B cell (primary cell): ENCODE measurements at regions not wholly inside any gene's neighbourhood (a gene's known extent, or its start where the extent isn't known, plus 50 kb on each side); places are given as distances from the start of the nearest gene placed in this dataset.

ENCODE experiments used
- ATAC-seq: fragments of 200-7000 bp; cut with Tn5 transposase; one replicate; pipeline ENCODE4 v1.10.0; 2021; ENCODE audit warnings: low read depth, mild to moderate bottlenecking, moderate number of reproducible peaks, moderate library complexity
- CTCF ChIA-PET: fragments of 350-600 bp; sonication (Branson Sonifier 250); formaldehyde crosslinking; loops from one replicate; lab custom pipeline; 2021; ENCODE audit warnings: antibody characterized with exemption, inconsistent platforms; lab: Charles Lee
- POLR2A ChIA-PET: fragments of 350-600 bp; sonication (Branson Sonifier 250); formaldehyde crosslinking; loops from one replicate; lab custom pipeline; 2021; ENCODE audit warnings: antibody characterized with exemption; lab: Charles Lee
- DNase-seq: peaks from one replicate; pipeline ENCODE4 v3.0.0; 2013
- H2AFZ ChIP-seq: 2 replicates; pipeline ENCODE4 v1.6.1; 2012; ENCODE audit warnings: mild to moderate bottlenecking, low read depth, low read length; ENCODE audit not compliant: insufficient read depth, poor library complexity, severe bottlenecking
- H3K27ac ChIP-seq, 2 donors: 1 replicate in 1 of 2; 2 replicates in 1 of 2; pipeline ENCODE4 v1.5.1; 2012 to 2013; ENCODE audit warnings: low read length in 2 of 2, mild to moderate bottlenecking in 2 of 2, moderate library complexity in 1 of 2
- H3K27me3 ChIP-seq, 4 experiments: fragments of 200-600 bp in 1 of 4; sonication (generic) in 1 of 4; replicated peaks in 1 of 4; 1 replicate in 2 of 4; 2 replicates in 2 of 4; pipeline versions ENCODE4 v1.6.1 to v1.7.0; 2013 to 2016; ENCODE audit warnings: low read length in 3 of 4, mild to moderate bottlenecking in 2 of 4, mixed read lengths in 1 of 4, moderate library complexity in 1 of 4; ENCODE audit not compliant: insufficient read depth in 4 of 4, control insufficient read depth in 3 of 4; ENCODE audit errors: control extremely low read depth in 1 of 4
- H3K36me3 ChIP-seq, 2 experiments: replicated peaks in 1 of 2; 1 replicate in 1 of 2; 2 replicates in 1 of 2; pipeline versions ENCODE4 v1.6.1 to v1.7.1; 2013; ENCODE audit warnings: low read length in 1 of 2; ENCODE audit not compliant: insufficient read depth in 2 of 2, control insufficient read depth in 1 of 2; ENCODE audit errors: control extremely low read depth in 1 of 2, extremely low read depth in 1 of 2
- H3K4me1 ChIP-seq, 2 donors: fragments of 200-600 bp in 1 of 2; sonication (generic) in 1 of 2; 1 replicate in 1 of 2; 2 replicates in 1 of 2; pipeline versions ENCODE4 v1.5.1 to v1.6.1; 2013 to 2017; ENCODE audit warnings: low read length in 2 of 2; ENCODE audit not compliant: control insufficient read depth in 2 of 2, insufficient read depth in 2 of 2
- H3K4me2 ChIP-seq: replicated peaks from 2 replicates; pipeline ENCODE3; 2012; ENCODE audit warnings: mild to moderate bottlenecking, low read depth, low read length; ENCODE audit not compliant: poor library complexity, severe bottlenecking
- H3K4me3 ChIP-seq, 5 experiments: fragments of 200-600 bp in 1 of 5; sonication (generic) in 1 of 5; 1 replicate in 3 of 5; 2 replicates in 2 of 5; pipeline versions ENCODE4 v1.5.1 to v1.7.0; 2011 to 2016; ENCODE audit warnings: low read length in 4 of 5, mild to moderate bottlenecking in 4 of 5, low read depth in 2 of 5, control low read depth in 1 of 5, moderate library complexity in 1 of 5; ENCODE audit not compliant: insufficient read depth in 1 of 5; ENCODE audit errors: control extremely low read depth in 1 of 5, extremely low read depth in 1 of 5
- H3K79me2 ChIP-seq: fragments of 200-600 bp; sonication (generic); one replicate; pipeline ENCODE4 v1.6.0; 2016; ENCODE audit warnings: low read length; ENCODE audit not compliant: control insufficient read depth, insufficient read depth
- H3K9ac ChIP-seq: fragments of 200-600 bp; sonication (generic); 2 replicates; pipeline ENCODE4 v1.6.1; 2017; ENCODE audit warnings: mild to moderate bottlenecking, low read length, moderate library complexity
- H3K9me3 ChIP-seq, 3 donors: one replicate each; pipeline versions ENCODE4 v1.6.1 to v1.7.1; 2013; ENCODE audit warnings: low read length in 2 of 3; ENCODE audit not compliant: control insufficient read depth in 2 of 3, insufficient read depth in 1 of 3; ENCODE audit errors: control extremely low read depth in 1 of 3
- H4K20me1 ChIP-seq: 2 replicates; pipeline ENCODE4 v1.6.0; 2012; ENCODE audit warnings: mild to moderate bottlenecking, low read length; ENCODE audit not compliant: insufficient read depth, control insufficient read depth, poor library complexity, severe bottlenecking
- H3K27ac Mint-ChIP-seq: one replicate; pipeline ENCODE4 v1.8.0; 2021; ENCODE audit warnings: mixed read lengths
- H3K27me3 Mint-ChIP-seq: one replicate; pipeline ENCODE4 v1.8.0; 2021; ENCODE audit warnings: mixed read lengths
- H3K4me1 Mint-ChIP-seq: one replicate; pipeline ENCODE4 v1.8.0; 2021; ENCODE audit warnings: mixed read lengths
- H3K4me3 Mint-ChIP-seq: one replicate; pipeline ENCODE4 v1.8.0; 2021; ENCODE audit warnings: mixed read lengths
- H3K9me3 Mint-ChIP-seq: one replicate; pipeline ENCODE4 v1.8.0; 2022; ENCODE audit warnings: mixed read lengths; ENCODE audit not compliant: insufficient read depth
- CTCF ChIP-seq: fragments of 200-600 bp; IDR thresholded peaks from one replicate; pipeline ENCODE4 v1.8.0; 2022; ENCODE audit warnings: antibody characterized with exemption, mild to moderate bottlenecking
- EZH2 ChIP-seq: IDR thresholded peaks from 2 replicates; pipeline ENCODE4 v1.6.1; 2012; ENCODE audit warnings: borderline replicate concordance, low read depth, mild to moderate bottlenecking, moderate library complexity, low read length; ENCODE audit not compliant: insufficient read depth, poor library complexity, severe bottlenecking
- WGBS: methylation state at CpG from one replicate; pipeline ENCODE4 v1.1.5; 2013; ENCODE audit warnings: missing lambda C conversion rate; ENCODE audit not compliant: insufficient coverage; 5-methylcytosine and 5-hydroxymethylcytosine counted together
- intact Hi-C: fragments of 100-400 bp; cut with micrococcal nuclease; formaldehyde crosslinking; loops from one replicate; pipeline ENCODE4 v1.10.0; 2022

GRCh38 chr18:73980289-73980979 lies 167.2 kb downstream of the FBXO15 start:
- DNase-seq (no peak), ATAC-seq (no peak)
- TF ChIP-seq EZH2 (no peak), CTCF (no peak)
- Histone ChIP-seq H3K27me3 (no peaks in the 10 kb centered on the region), H3K79me2 (no peaks in the 10 kb centered on the region), H2AFZ (no peak overlapping the region), H3K4me2 (no peak overlapping the region), H4K20me1 (no peaks in the 10 kb centered on the region), H3K4me3 (no peak overlapping the region), H3K36me3 (no peaks in the 10 kb centered on the region), H3K9me3 (no peaks in the 10 kb centered on the region), H3K9ac (no peak overlapping the region), H3K27ac (no peak overlapping the region), H3K4me1 (no peaks in the 10 kb centered on the region)
- Mint-ChIP-seq H3K4me3 (no peak overlapping the region), H3K4me1 (no peaks in the 10 kb centered on the region), H3K27ac (no peak overlapping the region), H3K27me3 (peaks cover 3% of the 10 kb centered on the region), H3K9me3 (no peaks in the 10 kb centered on the region)
- ChIA-PET POLR2A (no interaction called here), CTCF (no interaction called here)
- intact Hi-C loops = no loop called here
- WGBS = 89% methylated on average over 8 of the region's 9 CpGs

- no peak overlapping the region for H3K27ac Mint-ChIP-seq
- no peaks in the 10 kb centered on the region for H3K4me1 Mint-ChIP-seq
- H3K4me1 ChIP-seq = peaks cover 0 to 3% of the 10 kb centered on the region in 2 donors
- H2AFZ ChIP-seq = no peak overlapping the region
- ATAC-seq = no peak
- peaks cover 3% of the 10 kb centered on the region for H3K27me3 Mint-ChIP-seq
- no peak for DNase-seq
- no peaks in the 10 kb centered on the region for H4K20me1 ChIP-seq
- H3K9me3 ChIP-seq = no peaks in the 10 kb centered on the region
- H3K9me3 Mint-ChIP-seq = no peaks in the 10 kb centered on the region
- no peak for TF ChIP-seq CTCF
- TF ChIP-seq EZH2 = no peak
- ChIA-PET CTCF (no interaction called here), POLR2A (no interaction called here)
- no peak overlapping the region for H3K9ac ChIP-seq
- H3K79me2 ChIP-seq = no peaks in the 10 kb centered on the region
- intact Hi-C loops = no loop called here
- H3K4me3 Mint-ChIP-seq = no peak overlapping the region
- no peaks in the 10 kb centered on the region for H3K27me3 ChIP-seq
- no peak overlapping the region for H3K4me2 ChIP-seq
- H3K4me3 ChIP-seq = no peak overlapping the region
- no peaks in the 10 kb centered on the region for H3K36me3 ChIP-seq
- 55% methylated on average over 2 of the region's 2 CpGs for WGBS
- no peak overlapping the region for H3K27ac ChIP-seq
These were observed 167.9 kb downstream of the FBXO15 start for GRCh38 chr18:73979742-73980141.
